ENCODE measurements at regions not wholly inside any gene's neighbourhood (a gene's known extent, or its start where the extent isn't known, plus 50 kb on each side); places are given as distances from the start of the nearest gene placed in this dataset.

GRCh38 chr7:119660080-119660479 lies 612.9 kb upstream of the KCND2 start:
- TF ChIP-seq POLR2AphosphoS5 (IDR thresholded peaks at IDR 0.05; ENCODE audit: borderline replicate concordance, low read depth, low read length) (no peak), FOXP2 (optimal IDR thresholded peaks at IDR 0.05; ENCODE audit: control extremely low read depth, extremely low read length, insufficient read depth) (no peak)
